Activated CD4-positive, alpha-beta T cell treated with anti-CD3 and anti-CD28 coated beads for 36 hours (primary cell): ENCODE measurements at regions not wholly inside any gene's neighbourhood (a gene's known extent, or its start where the extent isn't known, plus 50 kb on each side); places are given as distances from the start of the nearest gene placed in this dataset.

Experiments used
- ATAC-seq: fragments of 200-7000 bp; cut with Tn5 transposase; one replicate; pipeline ENCODE4 v1.10.0; 2021; ENCODE audit warnings: mild to moderate bottlenecking, moderate library complexity
- CTCF ChIA-PET: fragments of 350-600 bp; sonication (Branson Sonifier 250); formaldehyde crosslinking; loops from one replicate; lab custom pipeline; 2021; ENCODE audit warnings: antibody characterized with exemption; lab: Charles Lee
- POLR2A ChIA-PET: fragments of 350-600 bp; sonication (Branson Sonifier 250); formaldehyde crosslinking; loops from one replicate; lab custom pipeline; 2021; ENCODE audit warnings: antibody characterized with exemption, inconsistent platforms; lab: Charles Lee
- DNase-seq: peaks from one replicate; pipeline ENCODE4 v3.0.0-alpha.2; 2020
- H3K27ac Mint-ChIP-seq: one replicate; pipeline ENCODE4 v1.8.0; 2021; ENCODE audit warnings: mixed read lengths
- H3K27me3 Mint-ChIP-seq: one replicate; pipeline ENCODE4 v1.8.0; 2021; ENCODE audit warnings: mixed read lengths
- H3K36me3 Mint-ChIP-seq: one replicate; pipeline ENCODE4 v1.8.0; 2021; ENCODE audit warnings: low read depth, mixed read lengths
- H3K4me1 Mint-ChIP-seq: one replicate; pipeline ENCODE4 v1.8.0; 2021; ENCODE audit warnings: mixed read lengths
- H3K4me3 Mint-ChIP-seq: one replicate; pipeline ENCODE4 v1.8.0; 2021; ENCODE audit warnings: mild to moderate bottlenecking, moderate library complexity, mixed read lengths
- H3K9me3 Mint-ChIP-seq: one replicate; pipeline ENCODE4 v1.8.0; 2021; ENCODE audit warnings: low read depth, mixed read lengths
- intact Hi-C, 2 experiments: fragments of 100-400 bp; cut with DNase I in 1 of 2; cut with micrococcal nuclease in 1 of 2; formaldehyde crosslinking; loops; one replicate each; pipeline versions ENCODE4 v1.14.2 to v1.15.1; 2022 to 2024; cut with DNase I, micrococcal nuclease

GRCh38 chr5:64110222-64110621, 55.4 kb upstream of the RNF180 start:
- intact Hi-C loops: no loop called here
- H3K4me1 Mint-ChIP-seq: no peaks in the 10 kb centered on the region
- H3K4me3 Mint-ChIP-seq: no peak overlapping the region
- H3K9me3 Mint-ChIP-seq: peaks cover 17% of the 10 kb centered on the region
- no peaks in the 10 kb centered on the region for H3K36me3 Mint-ChIP-seq
- DNase-seq: no peak
- CTCF ChIA-PET: no interaction called here
- H3K27ac Mint-ChIP-seq: no peak overlapping the region
- POLR2A ChIA-PET: no interaction called here
- no peak for ATAC-seq
- no peaks in the 10 kb centered on the region for H3K27me3 Mint-ChIP-seq

- peaks cover 17% of the 10 kb centered on the region for H3K9me3 Mint-ChIP-seq
- no peaks in the 10 kb centered on the region for H3K27me3 Mint-ChIP-seq
- DNase-seq: no peak
- no peaks in the 10 kb centered on the region for H3K4me1 Mint-ChIP-seq
- POLR2A ChIA-PET: no interaction called here
- no peak overlapping the region for H3K27ac Mint-ChIP-seq
- ATAC-seq: no peak
- no peak overlapping the region for H3K4me3 Mint-ChIP-seq
- intact Hi-C loops: no loop called here
- no peaks in the 10 kb centered on the region for H3K36me3 Mint-ChIP-seq
- CTCF ChIA-PET: no interaction called here
Observed at GRCh38 chr5:64108674-64109073, 57.0 kb upstream of the RNF180 start.

GRCh38 chr5:64100203-64100602, 65.4 kb upstream of the RNF180 start:
- ATAC-seq (no peak), DNase-seq (no peak)
- ChIA-PET POLR2A (no interaction called here), CTCF (interaction anchor here (0.6 kb wide), 1 partner anchor 924 kb away, joined by 3 read pairs; no protein-coding TSS in a partner anchor)
- Mint-ChIP-seq H3K4me1 (no peaks in the 10 kb centered on the region), H3K4me3 (no peak overlapping the region), H3K27ac (no peak overlapping the region), H3K9me3 (peaks cover 6% of the 10 kb centered on the region), H3K27me3 (no peaks in the 10 kb centered on the region), H3K36me3 (no peaks in the 10 kb centered on the region)
- intact Hi-C loops: no loop called here

- Mint-ChIP-seq H3K27ac (no peak overlapping the region), H3K27me3 (no peaks in the 10 kb centered on the region), H3K4me1 (no peaks in the 10 kb centered on the region), H3K9me3 (peaks cover 4% of the 10 kb centered on the region), H3K36me3 (no peaks in the 10 kb centered on the region), H3K4me3 (no peak overlapping the region)
- POLR2A ChIA-PET: no interaction called here
- intact Hi-C loops: no loop called here
- CTCF ChIA-PET: no interaction called here
- no peak for ATAC-seq
- no peak for DNase-seq
Observed at GRCh38 chr5:64096771-64097170, 68.9 kb upstream of the RNF180 start.

GRCh38 chr5:64077589-64077988, 88.1 kb upstream of the RNF180 start:
- Mint-ChIP-seq H3K4me1 (no peaks in the 10 kb centered on the region), H3K36me3 (no peaks in the 10 kb centered on the region), H3K9me3 (peaks cover 2% of the 10 kb centered on the region), H3K4me3 (no peak overlapping the region), H3K27me3 (no peaks in the 10 kb centered on the region), H3K27ac (no peak overlapping the region)
- DNase-seq: no peak
- intact Hi-C loops: loop anchor here in 1 of 2 experiments (10.0 kb wide), 1 partner anchor 707 kb away; no protein-coding TSS in a partner anchor
- POLR2A ChIA-PET: no interaction called here
- no peak for ATAC-seq
- CTCF ChIA-PET: no interaction called here

- ATAC-seq: no peak
- intact Hi-C loops: loop anchor here in 1 of 2 experiments (5.0 to 10.0 kb wide), 2 partner anchors 133 to 710 kb away; no protein-coding TSS in a partner anchor
- no peaks in the 10 kb centered on the region for H3K4me1 Mint-ChIP-seq
- H3K27me3 Mint-ChIP-seq: no peaks in the 10 kb centered on the region
- ChIA-PET CTCF (interaction anchor here (0.6 kb wide), 1 partner anchor 21 kb away, joined by 3 read pairs; no protein-coding TSS in a partner anchor), POLR2A (no interaction called here)
- DNase-seq: no peak
- peaks cover 1% of the 10 kb centered on the region for H3K9me3 Mint-ChIP-seq
- no peaks in the 10 kb centered on the region for H3K36me3 Mint-ChIP-seq
- H3K27ac Mint-ChIP-seq: no peak overlapping the region
- H3K4me3 Mint-ChIP-seq: no peak overlapping the region
Observed at GRCh38 chr5:64074533-64074932, 91.1 kb upstream of the RNF180 start.

GRCh38 chr5:64069486-64069885, 96.2 kb upstream of the RNF180 start:
- intact Hi-C loops: no loop called here
- Mint-ChIP-seq H3K27ac (no peak overlapping the region), H3K4me3 (no peak overlapping the region), H3K9me3 (no peaks in the 10 kb centered on the region), H3K4me1 (no peaks in the 10 kb centered on the region), H3K36me3 (no peaks in the 10 kb centered on the region), H3K27me3 (no peaks in the 10 kb centered on the region)
- no peak for ATAC-seq
- CTCF ChIA-PET: no interaction called here
- no peak for DNase-seq
- POLR2A ChIA-PET: no interaction called here

- ChIA-PET CTCF (no interaction called here), POLR2A (no interaction called here)
- H3K27me3 Mint-ChIP-seq: no peaks in the 10 kb centered on the region
Observed at GRCh38 chr5:64050296-64050695, 88.1 kb upstream of the HTR1A start.

GRCh38 chr5:64040490-64040889, 78.2 kb upstream of the HTR1A start:
- Mint-ChIP-seq H3K4me3 (no peak overlapping the region), H3K4me1 (no peaks in the 10 kb centered on the region), H3K36me3 (no peaks in the 10 kb centered on the region), H3K27me3 (no peaks in the 10 kb centered on the region), H3K9me3 (peaks cover 19% of the 10 kb centered on the region), H3K27ac (no peak overlapping the region)
- ChIA-PET POLR2A (no interaction called here), CTCF (interaction anchor here (0.7 kb wide), 1 partner anchor 861 kb away, joined by 3 read pairs; no protein-coding TSS in a partner anchor)
- intact Hi-C loops: no loop called here
- DNase-seq (no peak), ATAC-seq (no peak)

More at GRCh38 chr5:64050296-64050695, 88.1 kb upstream of the HTR1A start:
- Mint-ChIP-seq H3K36me3 (no peaks in the 10 kb centered on the region), H3K27ac (no peak overlapping the region), H3K9me3 (peaks cover 16% of the 10 kb centered on the region), H3K4me1 (no peaks in the 10 kb centered on the region), H3K4me3 (no peak overlapping the region)
- intact Hi-C loops: no loop called here
- ATAC-seq (no peak), DNase-seq (no peak)

- intact Hi-C loops: no loop called here
- Mint-ChIP-seq H3K27ac (no peak overlapping the region), H3K27me3 (no peaks in the 10 kb centered on the region), H3K4me1 (no peaks in the 10 kb centered on the region), H3K9me3 (no peaks in the 10 kb centered on the region), H3K36me3 (no peaks in the 10 kb centered on the region), H3K4me3 (no peak overlapping the region)
- POLR2A ChIA-PET: no interaction called here
- ATAC-seq (no peak), DNase-seq (no peak)
- CTCF ChIA-PET: no interaction called here
Observed at GRCh38 chr5:64026493-64026892, 64.2 kb upstream of the HTR1A start.

- POLR2A ChIA-PET: no interaction called here
- no peak for DNase-seq
- no peaks in the 10 kb centered on the region for H3K4me1 Mint-ChIP-seq
Observed at GRCh38 chr5:64019746-64020145, 57.5 kb upstream of the HTR1A start.

GRCh38 chr5:64018966-64019365, 56.7 kb upstream of the HTR1A start:
- Mint-ChIP-seq H3K4me1 (no peaks in the 10 kb centered on the region), H3K27ac (no peak overlapping the region), H3K36me3 (no peaks in the 10 kb centered on the region), H3K9me3 (no peaks in the 10 kb centered on the region), H3K27me3 (no peaks in the 10 kb centered on the region), H3K4me3 (no peak overlapping the region)
- CTCF ChIA-PET: no interaction called here
- ATAC-seq (no peak), DNase-seq (no peak)
- POLR2A ChIA-PET: no interaction called here
- intact Hi-C loops: no loop called here

More at GRCh38 chr5:64019746-64020145, 57.5 kb upstream of the HTR1A start:
- no peaks in the 10 kb centered on the region for H3K27me3 Mint-ChIP-seq
- H3K4me3 Mint-ChIP-seq: no peak overlapping the region
- CTCF ChIA-PET: no interaction called here
- H3K9me3 Mint-ChIP-seq: no peaks in the 10 kb centered on the region
- no peak for ATAC-seq
- H3K27ac Mint-ChIP-seq: no peak overlapping the region
- no peaks in the 10 kb centered on the region for H3K36me3 Mint-ChIP-seq
- intact Hi-C loops: no loop called here
